H9 (cell line): ENCODE measurements at regions not wholly inside any gene's neighbourhood (a gene's known extent, or its start where the extent isn't known, plus 50 kb on each side); places are given as distances from the start of the nearest gene placed in this dataset.

Source experiments
- DNase-seq: peaks from one replicate; pipeline ENCODE4 v3.0.0-alpha.2; 2017
- H2AFZ ChIP-seq: one replicate; pipeline ENCODE4 v1.6.1; 2013; ENCODE audit warnings: mild to moderate bottlenecking, low read length, control low read depth, moderate library complexity
- H2AK5ac ChIP-seq: 2 replicates; pipeline ENCODE4 v1.6.1; 2013; ENCODE audit warnings: low read length, control low read depth, mixed read lengths; ENCODE audit not compliant: insufficient read length
- H2BK120ac ChIP-seq: one replicate; pipeline ENCODE4 v1.6.1; 2013; ENCODE audit warnings: low read depth, mild to moderate bottlenecking, low read length, control low read depth, inconsistent platforms; ENCODE audit not compliant: poor library complexity, severe bottlenecking
- H2BK12ac ChIP-seq: 2 replicates; pipeline ENCODE4 v1.6.1; 2013; ENCODE audit warnings: low read length, control low read depth, mixed read lengths, low read depth; ENCODE audit not compliant: insufficient read length
- H2BK15ac ChIP-seq: 2 replicates; pipeline ENCODE4 v1.6.1; 2013; ENCODE audit warnings: low read depth, low read length, control low read depth
- H2BK20ac ChIP-seq: one replicate; pipeline ENCODE4 v1.6.1; 2013; ENCODE audit warnings: low read depth, mild to moderate bottlenecking, low read length, control low read depth, inconsistent platforms; ENCODE audit not compliant: poor library complexity, severe bottlenecking
- H2BK5ac ChIP-seq: 2 replicates; pipeline ENCODE4 v1.6.1; 2013; ENCODE audit warnings: low read length, control low read depth, mixed read lengths; ENCODE audit not compliant: insufficient read length
- H3K14ac ChIP-seq: 2 replicates; pipeline ENCODE4 v1.6.1; 2013; ENCODE audit warnings: low read length, control low read depth; ENCODE audit not compliant: insufficient read depth
- H3K18ac ChIP-seq: 2 replicates; pipeline ENCODE4 v1.6.1; 2013; ENCODE audit warnings: low read depth, mild to moderate bottlenecking, mixed read lengths, low read length, control low read depth; ENCODE audit not compliant: insufficient read length
- H3K23ac ChIP-seq: 2 replicates; pipeline ENCODE4 v1.6.1; 2013; ENCODE audit warnings: low read length, control low read depth, mixed read lengths, low read depth; ENCODE audit not compliant: insufficient read length
- H3K23me2 ChIP-seq: 2 replicates; pipeline ENCODE4 v1.6.1; 2013; ENCODE audit warnings: low read depth, mild to moderate bottlenecking, mixed read lengths, low read length, control low read depth; ENCODE audit not compliant: insufficient read length, poor library complexity, severe bottlenecking
- H3K27ac ChIP-seq: 2 replicates; pipeline ENCODE4 v1.5.1; 2013; ENCODE audit warnings: low read length, control low read depth, mixed read lengths, low read depth; ENCODE audit not compliant: insufficient read length
- H3K27me3 ChIP-seq: 2 replicates; pipeline ENCODE4 v1.6.1; 2013; ENCODE audit warnings: low read length, control low read depth, inconsistent platforms; ENCODE audit not compliant: insufficient read depth
- H3K4ac ChIP-seq: 2 replicates; pipeline ENCODE4 v1.6.1; 2013; ENCODE audit warnings: low read depth, mild to moderate bottlenecking, control low read depth, inconsistent platforms, low read length, moderate library complexity
- H3K4me1 ChIP-seq: 2 replicates; pipeline ENCODE4 v1.6.1; 2013; ENCODE audit warnings: low read length, control low read depth, inconsistent platforms; ENCODE audit not compliant: insufficient read depth
- H3K4me2 ChIP-seq: 2 replicates; pipeline ENCODE4 v1.6.1; 2013; ENCODE audit warnings: low read length, control low read depth, mixed read lengths; ENCODE audit not compliant: insufficient read length, insufficient read depth
- H3K56ac ChIP-seq: 2 replicates; pipeline ENCODE4 v1.6.1; 2013; ENCODE audit warnings: low read depth, mild to moderate bottlenecking, mixed read lengths, low read length, control low read depth; ENCODE audit not compliant: insufficient read length
- H3K79me1 ChIP-seq: 2 replicates; pipeline ENCODE4 v1.6.1; 2013; ENCODE audit warnings: low read depth, mild to moderate bottlenecking, moderate library complexity, low read length, control low read depth, inconsistent platforms; ENCODE audit not compliant: insufficient read depth, poor library complexity, severe bottlenecking
- H3K79me2 ChIP-seq: 2 replicates; pipeline ENCODE4 v1.6.1; 2013; ENCODE audit warnings: low read length, control low read depth, inconsistent platforms; ENCODE audit not compliant: insufficient read depth
- H3K9ac ChIP-seq: 2 replicates; pipeline ENCODE4 v1.6.1; 2013; ENCODE audit warnings: low read length, control low read depth, mixed read lengths; ENCODE audit not compliant: insufficient read length; ENCODE audit errors: extremely low read depth
- H3K9me3 ChIP-seq: one replicate; pipeline ENCODE4 v1.6.1; 2013; ENCODE audit warnings: low read depth, low read length, inconsistent platforms; ENCODE audit not compliant: control insufficient read depth
- H3T11ph ChIP-seq: one replicate; pipeline ENCODE4 v1.6.1; 2013; ENCODE audit warnings: mild to moderate bottlenecking, low read length, control low read depth, inconsistent platforms
- H4K20me1 ChIP-seq: one replicate; pipeline ENCODE4 v1.6.1; 2013; ENCODE audit not compliant: control insufficient read depth, insufficient read length, insufficient read depth
- H4K5ac ChIP-seq: 2 replicates; pipeline ENCODE4 v1.6.1; 2013; ENCODE audit warnings: low read depth, mild to moderate bottlenecking, mixed read lengths, low read length, control low read depth; ENCODE audit not compliant: insufficient read length
- H4K8ac ChIP-seq: replicated peaks from 2 replicates; pipeline ENCODE4 v1.6.1; 2013; ENCODE audit warnings: low read length, control low read depth, mixed read lengths, low read depth; ENCODE audit not compliant: insufficient read length
- H4K91ac ChIP-seq: 2 replicates; pipeline ENCODE4 v1.6.1; 2013; ENCODE audit warnings: low read depth, mild to moderate bottlenecking, moderate library complexity, mixed read lengths, low read length, control low read depth; ENCODE audit not compliant: insufficient read length
- H3K27ac Mint-ChIP-seq, 3 experiments: 2 replicates in 2 of 3; 3 replicates in 1 of 3; pipeline ENCODE4 v1.8.0; 2020 to 2021; ENCODE audit warnings: mixed read lengths in 3 of 3, mild to moderate bottlenecking in 1 of 3, moderate library complexity in 1 of 3
- H3K27me3 Mint-ChIP-seq: 2 replicates; pipeline ENCODE4 v1.8.0; 2021; ENCODE audit warnings: low read depth, mild to moderate bottlenecking, moderate library complexity, mixed read lengths
- H3K36me3 Mint-ChIP-seq, 3 experiments: 2 replicates in 2 of 3; 3 replicates in 1 of 3; pipeline ENCODE4 v1.8.0; 2020 to 2021; ENCODE audit warnings: low read depth in 3 of 3, mixed read lengths in 3 of 3; ENCODE audit not compliant: insufficient read depth in 1 of 3
- H3K4me1 Mint-ChIP-seq, 2 experiments: 2 replicates each; pipeline ENCODE4 v1.8.0; 2020; ENCODE audit warnings: mixed read lengths in 2 of 2
- H3K4me3 Mint-ChIP-seq, 2 experiments: 2 replicates in 1 of 2; 3 replicates in 1 of 2; pipeline ENCODE4 v1.8.0; 2020 to 2021; ENCODE audit warnings: mild to moderate bottlenecking in 2 of 2, mixed read lengths in 2 of 2, moderate library complexity in 1 of 2
- H3K9me3 Mint-ChIP-seq, 2 experiments: 2 replicates in 1 of 2; 3 replicates in 1 of 2; pipeline ENCODE4 v1.8.0; 2020; ENCODE audit warnings: mild to moderate bottlenecking in 2 of 2, mixed read lengths in 2 of 2, moderate library complexity in 1 of 2
- WGBS: extraction: QIAGEN DNeasy Blood & Tissue Kit; methylation state at CpG from one replicate; pipeline ENCODE4 v1.1.7; 2013; ENCODE audit warnings: missing lambda C conversion rate, low lambda C conversion rate, mixed read lengths; ENCODE audit not compliant: insufficient read length; ENCODE audit errors: extremely low coverage; 5-methylcytosine and 5-hydroxymethylcytosine counted together
- TF ChIP-seq, protein P1 (sequence below): fragments of 200-600 bp; sonication (generic); conservative IDR thresholded peaks from 3 replicates; pipeline ENCODE4 v1.8.0; 2021; ENCODE audit warnings: antibody characterized with exemption, mild to moderate bottlenecking

GRCh38 chr3:177538750-177539730, 341.8 kb upstream of the TBL1XR1 start:
- Histone ChIP-seq H4K8ac (no peak overlapping the region), H4K5ac (no peak overlapping the region), H4K20me1 (no peaks in the 10 kb centered on the region), H3K4me2 (no peak overlapping the region), H3K14ac (no peak overlapping the region), H2BK120ac (no peak overlapping the region), H3K18ac (no peak overlapping the region), H3K4me1 (peaks cover 5% of the 10 kb centered on the region; the same call in 1 of the 2 replicates), H2BK5ac (no peak overlapping the region), H3K27me3 (no peaks in the 10 kb centered on the region), H2AK5ac (no peak overlapping the region), H3K9ac (no peak overlapping the region), H3K23ac (no peak overlapping the region), H3T11ph (no peak overlapping the region), H2BK15ac (no peak overlapping the region), H3K79me2 (no peaks in the 10 kb centered on the region), H3K23me2 (no peaks in the 10 kb centered on the region), H4K91ac (no peak overlapping the region), H3K79me1 (no peaks in the 10 kb centered on the region), H3K4ac (no peak overlapping the region), H2BK20ac (no peak overlapping the region), H3K9me3 (no peaks in the 10 kb centered on the region), H2BK12ac (no peak overlapping the region), H3K27ac (no peak overlapping the region), H2AFZ (no peak overlapping the region), H3K56ac (no peak overlapping the region)
- DNase-seq = no peak
- no peaks in the 10 kb centered on the region; a peak in 1 of 7 replicates for H3K36me3 Mint-ChIP-seq
- no CpG with 5 or more reads among the region's 9 CpGs for WGBS
- no peaks in the 10 kb centered on the region for H3K9me3 Mint-ChIP-seq
- no peak overlapping the region for H3K4me3 Mint-ChIP-seq
- H3K27me3 Mint-ChIP-seq = no peaks in the 10 kb centered on the region
- peaks cover 33 to 37% of the 10 kb centered on the region in 2 experiments for H3K4me1 Mint-ChIP-seq
- no peak overlapping the region for H3K27ac Mint-ChIP-seq
- TF ChIP-seq, protein P1, sequence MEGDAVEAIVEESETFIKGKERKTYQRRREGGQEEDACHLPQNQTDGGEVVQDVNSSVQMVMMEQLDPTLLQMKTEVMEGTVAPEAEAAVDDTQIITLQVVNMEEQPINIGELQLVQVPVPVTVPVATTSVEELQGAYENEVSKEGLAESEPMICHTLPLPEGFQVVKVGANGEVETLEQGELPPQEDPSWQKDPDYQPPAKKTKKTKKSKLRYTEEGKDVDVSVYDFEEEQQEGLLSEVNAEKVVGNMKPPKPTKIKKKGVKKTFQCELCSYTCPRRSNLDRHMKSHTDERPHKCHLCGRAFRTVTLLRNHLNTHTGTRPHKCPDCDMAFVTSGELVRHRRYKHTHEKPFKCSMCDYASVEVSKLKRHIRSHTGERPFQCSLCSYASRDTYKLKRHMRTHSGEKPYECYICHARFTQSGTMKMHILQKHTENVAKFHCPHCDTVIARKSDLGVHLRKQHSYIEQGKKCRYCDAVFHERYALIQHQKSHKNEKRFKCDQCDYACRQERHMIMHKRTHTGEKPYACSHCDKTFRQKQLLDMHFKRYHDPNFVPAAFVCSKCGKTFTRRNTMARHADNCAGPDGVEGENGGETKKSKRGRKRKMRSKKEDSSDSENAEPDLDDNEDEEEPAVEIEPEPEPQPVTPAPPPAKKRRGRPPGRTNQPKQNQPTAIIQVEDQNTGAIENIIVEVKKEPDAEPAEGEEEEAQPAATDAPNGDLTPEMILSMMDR = no peak
